Naive B cell (primary cell): ENCODE measurements at regions not wholly inside any gene's neighbourhood (a gene's known extent, or its start where the extent isn't known, plus 50 kb on each side); places are given as distances from the start of the nearest gene placed in this dataset.
"Not testable (repeated sequence)": the region's sequence is repeated elsewhere in the genome, so short reads cannot be mapped to it uniquely, and the experiment has no call there.

Source experiments
- ATAC-seq, 2 donors: fragments of 150-1000 bp; cut with Tn5 transposase; 2 replicates each; pipeline ENCODE4 v1.10.0; 2021; ENCODE audit warnings: low read depth in 2 of 2, mild to moderate bottlenecking in 2 of 2, moderate library complexity in 2 of 2
- DNase-seq: peaks from one replicate; pipeline ENCODE4 v3.0.0; 2022
- H3K27ac Mint-ChIP-seq, 6 donors: one replicate each; pipeline ENCODE4 v1.8.0; 2020 to 2022; ENCODE audit warnings: mild to moderate bottlenecking in 6 of 6, mixed read lengths in 6 of 6, moderate library complexity in 5 of 6, inconsistent platforms in 2 of 6
- H3K27me3 Mint-ChIP-seq, 3 donors: one replicate each; pipeline ENCODE4 v1.8.0; 2021 to 2022; ENCODE audit warnings: mixed read lengths in 3 of 3, mild to moderate bottlenecking in 1 of 3
- H3K36me3 Mint-ChIP-seq, 2 donors: one replicate each; pipeline ENCODE4 v1.8.0; 2020 to 2022; ENCODE audit warnings: mixed read lengths in 2 of 2, inconsistent platforms in 1 of 2, mild to moderate bottlenecking in 1 of 2
- H3K4me1 Mint-ChIP-seq, 3 donors: one replicate each; pipeline ENCODE4 v1.8.0; 2020 to 2022; ENCODE audit warnings: mixed read lengths in 3 of 3, inconsistent platforms in 1 of 3, mild to moderate bottlenecking in 1 of 3, moderate library complexity in 1 of 3
- H3K4me3 Mint-ChIP-seq, 8 donors: one replicate each; pipeline ENCODE4 v1.8.0; 2020 to 2022; ENCODE audit warnings: mild to moderate bottlenecking in 8 of 8, mixed read lengths in 8 of 8, moderate library complexity in 8 of 8, inconsistent platforms in 2 of 8
- H3K9me3 Mint-ChIP-seq, 7 donors: one replicate each; pipeline ENCODE4 v1.8.0; 2020 to 2022; ENCODE audit warnings: mixed read lengths in 7 of 7, mild to moderate bottlenecking in 5 of 7, inconsistent platforms in 2 of 7, moderate library complexity in 1 of 7

- H3K4me3 Mint-ChIP-seq = peak overlapping the region in 1 of 8 donors; percentile 29
- H3K4me1 Mint-ChIP-seq = peaks cover 0 to 11% (median 0%) of the 10 kb centered on the region in 3 donors
- no peaks in the 10 kb centered on the region for H3K27me3 Mint-ChIP-seq
- H3K27ac Mint-ChIP-seq = peak overlapping the region in 1 of 6 donors; percentile 91
- peaks cover 11 to 20% (median 17%) of the 10 kb centered on the region in 7 donors for H3K9me3 Mint-ChIP-seq
- no peak for DNase-seq
- peaks cover 0 to 31% of the 10 kb centered on the region in 2 donors for H3K36me3 Mint-ChIP-seq
- no peak for ATAC-seq
Measured at GRCh38 chr16:35752773-35753558, 2293.6 kb downstream of the TP53TG3F start.

GRCh38 chr16:35753559-35754390 is 2294.4 kb downstream of the TP53TG3F start:
- Mint-ChIP-seq H3K36me3 (peaks cover 0 to 31% of the 10 kb centered on the region in 2 donors), H3K4me1 (peaks cover 0 to 11% (median 0%) of the 10 kb centered on the region in 3 donors), H3K27me3 (no peaks in the 10 kb centered on the region), H3K9me3 (peaks cover 11 to 20% (median 17%) of the 10 kb centered on the region in 7 donors), H3K27ac (no peak overlapping the region), H3K4me3 (no peak overlapping the region)
- no peak for ATAC-seq
- DNase-seq = no peak

DNA sequence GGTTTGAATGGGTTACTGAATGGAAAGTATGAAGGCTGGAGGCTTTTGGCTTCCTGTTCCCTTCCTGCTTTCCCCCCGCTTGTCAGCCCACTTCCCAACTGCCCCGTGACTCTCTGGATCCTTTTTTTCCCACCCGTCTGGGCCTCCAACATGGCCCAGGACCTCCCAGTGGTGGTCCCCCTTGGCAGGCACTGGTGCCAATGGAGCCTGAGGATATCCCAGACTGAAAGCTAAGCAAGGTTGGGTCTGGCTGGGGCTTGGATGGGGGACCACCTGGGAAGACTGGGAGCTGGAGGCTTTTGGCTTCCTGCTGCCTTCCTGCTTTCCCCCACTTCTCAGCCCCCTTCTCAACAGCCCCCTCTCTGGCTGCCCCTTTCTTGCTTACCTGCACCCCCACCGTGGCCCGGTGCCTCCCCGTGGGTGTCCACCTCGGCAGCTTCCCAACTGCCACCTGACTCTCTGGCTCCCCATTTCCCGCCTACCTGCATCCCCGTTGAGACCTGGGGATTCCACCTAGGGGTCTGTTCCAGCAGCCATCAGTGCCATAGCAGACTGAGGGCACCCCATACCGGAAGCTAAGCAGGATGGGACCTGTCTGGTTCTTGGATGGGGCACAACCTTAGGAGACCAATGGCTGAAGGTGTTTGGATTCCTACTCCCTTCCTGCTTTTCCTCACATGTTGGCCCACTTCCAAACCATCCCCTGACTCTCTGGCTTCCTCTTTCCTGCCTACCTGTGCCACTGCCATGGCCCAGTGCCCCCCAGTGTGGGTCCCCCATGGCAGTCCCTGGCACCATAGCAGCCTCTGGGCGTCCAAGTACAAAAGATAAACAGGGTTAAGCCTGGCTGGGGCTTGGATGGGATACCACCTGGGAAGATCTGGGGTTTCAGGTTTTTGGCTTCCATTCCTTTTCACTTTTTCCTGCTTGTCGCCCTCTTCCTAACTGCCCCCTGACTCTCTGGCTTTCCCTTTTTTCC is 2295.3 kb downstream of the TP53TG3F start:
- H3K27ac Mint-ChIP-seq = no peak overlapping the region

DNA sequence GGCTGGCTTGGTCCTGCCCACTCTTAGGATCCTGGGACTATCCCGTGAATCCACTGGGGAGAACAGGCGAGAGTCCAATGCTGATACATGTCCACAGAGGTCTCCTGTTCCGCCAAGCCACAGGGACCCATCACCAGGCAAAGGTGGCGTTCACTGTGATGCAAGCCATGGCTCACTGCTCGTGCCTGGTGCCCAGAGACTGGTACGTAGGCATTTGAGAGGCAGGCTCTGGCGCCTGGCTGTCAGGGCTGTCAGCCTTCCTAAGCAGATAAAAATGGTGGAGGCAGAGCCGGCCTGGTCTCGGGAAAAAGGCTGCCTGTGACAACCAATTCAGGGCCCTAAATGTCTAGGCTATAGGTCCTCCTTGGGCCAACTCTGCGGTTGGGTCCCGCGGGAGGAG is 2329.0 kb downstream of the TP53TG3F start:
- no peak overlapping the region for H3K27ac Mint-ChIP-seq
- peaks cover 19 to 50% (median 30%) of the 10 kb centered on the region in 7 donors for H3K9me3 Mint-ChIP-seq
- DNase-seq (no peak), ATAC-seq (no peak)
- no peak overlapping the region for H3K4me3 Mint-ChIP-seq
- H3K36me3 Mint-ChIP-seq = no peaks in the 10 kb centered on the region
- H3K4me1 Mint-ChIP-seq = no peaks in the 10 kb centered on the region
- no peaks in the 10 kb centered on the region for H3K27me3 Mint-ChIP-seq

More for the DNA sequence above, 2295.3 kb downstream of the TP53TG3F start:
- no peaks in the 10 kb centered on the region for H3K27me3 Mint-ChIP-seq
- peaks cover 7 to 20% (median 16%) of the 10 kb centered on the region in 7 donors for H3K9me3 Mint-ChIP-seq
- ATAC-seq (no peak), DNase-seq (no peak)
- H3K36me3 Mint-ChIP-seq = peaks cover 0 to 31% of the 10 kb centered on the region in 2 donors
- peaks cover 0 to 11% (median 0%) of the 10 kb centered on the region in 3 donors for H3K4me1 Mint-ChIP-seq
- H3K4me3 Mint-ChIP-seq = peak overlapping the region in 1 of 8 donors; percentile 29

- DNase-seq (no peak), ATAC-seq (no peak)
- Mint-ChIP-seq H3K27ac (no peak overlapping the region), H3K4me3 (peak overlapping the region in 1 of 8 donors; percentile 72), H3K36me3 (no peaks in the 10 kb centered on the region), H3K9me3 (peaks cover 13 to 41% (median 25%) of the 10 kb centered on the region in 7 donors), H3K27me3 (no peaks in the 10 kb centered on the region), H3K4me1 (no peaks in the 10 kb centered on the region)
Measured at GRCh38 chr16:35792516-35793285, 2333.3 kb downstream of the TP53TG3F start.

- no peaks in the 10 kb centered on the region for H3K4me1 Mint-ChIP-seq
- no peak overlapping the region for H3K4me3 Mint-ChIP-seq
- H3K27ac Mint-ChIP-seq = no peak overlapping the region
- DNase-seq = no peak
- no peaks in the 10 kb centered on the region for H3K27me3 Mint-ChIP-seq
- H3K36me3 Mint-ChIP-seq = no peaks in the 10 kb centered on the region
- ATAC-seq = no peak
- peaks cover 19 to 43% (median 25%) of the 10 kb centered on the region in 7 donors for H3K9me3 Mint-ChIP-seq
Measured at GRCh38 chr16:35793601-35794000, 2334.2 kb downstream of the TP53TG3F start.

DNA sequence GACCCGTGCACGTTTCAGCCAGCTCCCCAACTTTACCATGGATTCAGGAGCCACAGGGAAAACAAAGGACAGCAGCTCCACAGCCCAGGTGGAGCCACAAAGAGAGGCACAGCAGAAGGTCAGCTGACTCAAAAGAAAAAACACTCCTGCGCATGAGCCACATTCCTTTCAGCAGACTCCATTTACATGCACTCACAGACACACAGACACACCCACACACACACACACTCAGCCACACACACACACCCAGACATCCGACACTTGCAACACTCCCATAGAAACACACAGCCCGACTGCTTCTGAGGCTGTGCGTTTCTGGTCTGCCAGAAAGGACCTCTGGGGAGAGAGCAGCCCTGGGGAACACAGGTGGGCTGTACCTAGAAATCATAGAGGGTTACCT is 2335.5 kb downstream of the TP53TG3F start:
- ATAC-seq (no peak), DNase-seq (no peak)
- Mint-ChIP-seq H3K9me3 (peaks cover 14 to 35% (median 26%) of the 10 kb centered on the region in 7 donors), H3K4me3 (no peak overlapping the region), H3K27me3 (no peaks in the 10 kb centered on the region), H3K4me1 (no peaks in the 10 kb centered on the region), H3K36me3 (no peaks in the 10 kb centered on the region), H3K27ac (peak overlapping the region in 1 of 6 donors; percentile 64)

- H3K4me3 Mint-ChIP-seq = no peak overlapping the region
- no peak overlapping the region for H3K27ac Mint-ChIP-seq
- no peaks in the 10 kb centered on the region for H3K27me3 Mint-ChIP-seq
- ATAC-seq (no peak), DNase-seq (no peak)
- H3K36me3 Mint-ChIP-seq = no peaks in the 10 kb centered on the region
- no peaks in the 10 kb centered on the region for H3K4me1 Mint-ChIP-seq
- peaks cover 14 to 35% (median 26%) of the 10 kb centered on the region in 7 donors for H3K9me3 Mint-ChIP-seq
Measured at GRCh38 chr16:35795361-35796029, 2336.1 kb downstream of the TP53TG3F start.

DNA sequence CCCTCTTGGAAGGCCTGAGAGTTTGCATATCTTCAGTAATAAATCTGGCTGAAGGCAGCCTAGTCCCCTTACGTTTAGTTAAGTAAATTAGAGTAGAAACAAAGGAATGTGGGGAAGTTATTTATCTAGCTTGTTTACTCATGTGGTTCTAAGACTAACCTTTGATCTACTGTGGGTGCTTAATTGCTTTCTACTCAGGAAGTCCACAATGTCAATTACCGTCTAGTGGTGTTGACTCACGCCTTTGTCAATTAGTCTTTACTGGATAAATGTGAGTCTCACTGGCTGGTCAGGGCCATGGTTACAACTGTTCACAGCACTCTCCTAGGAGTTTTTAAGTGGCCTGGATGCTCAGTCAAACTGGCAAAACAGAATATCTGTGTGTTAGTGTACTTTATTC is 2338.4 kb downstream of the TP53TG3F start:
- Mint-ChIP-seq H3K27ac (no peak overlapping the region), H3K4me1 (no peaks in the 10 kb centered on the region), H3K4me3 (no peak overlapping the region), H3K9me3 (peaks cover 15 to 41% (median 19%) of the 10 kb centered on the region in 7 donors), H3K36me3 (no peaks in the 10 kb centered on the region), H3K27me3 (no peaks in the 10 kb centered on the region)
- ATAC-seq (no peak), DNase-seq (no peak)

DNA sequence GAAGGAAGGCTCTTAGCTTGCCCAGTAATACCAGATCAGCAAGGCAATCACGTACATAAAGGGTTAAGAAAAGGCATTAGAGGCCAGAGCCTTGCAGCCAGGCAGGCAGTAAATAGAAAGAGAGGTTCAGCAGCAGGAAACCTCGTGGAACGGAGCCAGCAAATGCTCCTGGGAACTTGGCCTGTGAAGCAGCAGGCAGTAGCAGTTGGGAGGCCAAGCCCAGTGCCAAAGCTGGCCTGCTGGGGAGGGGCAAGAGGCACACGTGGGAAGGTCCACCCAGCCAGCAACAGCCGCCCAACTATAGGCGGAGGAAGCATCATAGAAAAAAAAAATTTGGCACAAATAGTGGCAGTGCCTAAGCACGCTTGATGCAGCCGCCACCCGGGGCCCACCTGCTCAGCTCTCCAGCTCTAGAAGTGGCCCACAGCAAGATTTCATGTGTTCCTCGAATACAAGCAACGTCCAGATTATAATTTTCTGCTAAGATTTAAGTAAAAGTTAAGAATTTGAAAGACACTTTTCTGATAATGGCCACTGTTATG is 2339.5 kb downstream of the TP53TG3F start:
- H3K9me3 Mint-ChIP-seq = peaks cover 15 to 33% (median 20%) of the 10 kb centered on the region in 7 donors
- ATAC-seq (no peak), DNase-seq (no peak)
- no peaks in the 10 kb centered on the region for H3K36me3 Mint-ChIP-seq
- no peaks in the 10 kb centered on the region for H3K27me3 Mint-ChIP-seq
- no peak overlapping the region for H3K4me3 Mint-ChIP-seq
- no peaks in the 10 kb centered on the region for H3K4me1 Mint-ChIP-seq
- no peak overlapping the region for H3K27ac Mint-ChIP-seq

DNA sequence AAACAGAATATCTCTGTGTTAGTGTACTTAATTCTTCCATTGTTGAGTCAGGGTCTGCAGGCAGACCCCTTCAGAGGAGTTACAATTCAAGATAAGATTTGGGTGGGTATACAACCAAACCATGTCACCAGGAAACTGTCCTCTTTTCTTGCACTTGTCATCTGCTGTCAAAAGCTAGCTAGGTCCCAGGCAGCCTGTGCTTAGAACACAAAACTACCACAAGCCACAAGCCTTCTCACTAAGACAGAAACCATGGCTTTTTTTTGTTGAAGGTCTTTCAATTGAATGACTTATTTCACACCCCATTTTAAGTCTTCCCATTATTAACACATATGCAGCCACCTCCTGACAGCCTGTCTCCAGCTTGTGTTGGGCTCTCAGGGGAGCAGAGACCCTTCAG is 2345.1 kb downstream of the TP53TG3F start:
- H3K27ac Mint-ChIP-seq, H3K4me1 Mint-ChIP-seq, H3K36me3 Mint-ChIP-seq, ATAC-seq, H3K27me3 Mint-ChIP-seq, DNase-seq, H3K4me3 Mint-ChIP-seq: not testable (repeated sequence)
- peaks cover 12 to 27% (median 16%) of the 10 kb centered on the region in 7 donors for H3K9me3 Mint-ChIP-seq

DNA sequence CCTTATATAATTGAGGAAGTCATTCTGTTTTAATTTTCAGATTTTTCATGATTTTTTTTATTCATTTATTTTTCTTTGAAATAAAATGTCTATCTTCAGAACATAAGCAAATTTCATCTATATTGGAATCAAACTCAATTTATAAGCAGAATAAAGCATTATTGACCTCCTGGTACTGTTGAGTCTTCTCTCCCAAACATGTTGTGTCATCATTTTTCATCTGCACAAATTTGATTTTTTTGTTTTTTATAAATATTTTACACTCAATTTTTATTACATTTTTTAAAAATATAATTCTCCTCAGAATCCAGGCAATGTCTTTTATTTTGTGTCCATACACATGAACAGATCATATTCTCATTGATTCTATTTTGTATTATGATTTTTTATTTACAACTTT is 2363.9 kb downstream of the TP53TG3F start:
- ATAC-seq = no peak
- H3K27me3 Mint-ChIP-seq = no peaks in the 10 kb centered on the region
- no peak for DNase-seq
- H3K36me3 Mint-ChIP-seq = no peaks in the 10 kb centered on the region
- H3K27ac Mint-ChIP-seq = no peak overlapping the region
- peaks cover 0 to 38% (median 23%) of the 10 kb centered on the region in 7 donors for H3K9me3 Mint-ChIP-seq
- H3K4me1 Mint-ChIP-seq = no peaks in the 10 kb centered on the region
- no peak overlapping the region for H3K4me3 Mint-ChIP-seq
